HepG2 (cell line): ENCODE measurements at regions not wholly inside any gene's neighbourhood (a gene's known extent, or its start where the extent isn't known, plus 50 kb on each side); places are given as distances from the start of the nearest gene placed in this dataset.
A peak's percentile ranks its signal among the peaks of the same experiment; 100 is the strongest.

Source experiments
- BRD4 ChIP-seq: sonication (generic); formaldehyde crosslinking; IDR thresholded peaks from 2 replicates; pipeline ENCODE4 v1.4.0; 2020; ENCODE audit warnings: missing genetic modification reagents
- CCDC6 ChIP-seq: sonication (generic); formaldehyde crosslinking; IDR thresholded peaks from 2 replicates; pipeline ENCODE4 v1.8.1; 2022; ENCODE audit warnings: mild to moderate bottlenecking, missing genetic modification reagents, moderate library complexity
- ELF4 ChIP-seq: sonication (generic); formaldehyde crosslinking; IDR thresholded peaks from 2 replicates; pipeline ENCODE4 v1.5.0; 2020; ENCODE audit warnings: missing genetic modification reagents, mild to moderate bottlenecking, moderate library complexity, borderline replicate concordance
- ERF ChIP-seq: IDR thresholded peaks from 2 replicates; pipeline ENCODE4 v1.6.1; 2018; ENCODE audit warnings: missing biosample characterization, missing genetic modification reagents
- FOSL1 ChIP-seq: sonication (generic); formaldehyde crosslinking; IDR thresholded peaks from 2 replicates; pipeline ENCODE4 v1.9.0; 2021; ENCODE audit warnings: missing genetic modification reagents, borderline replicate concordance
- GATA4 ChIP-seq: sonication (generic); IDR thresholded peaks from 2 replicates; pipeline ENCODE4 v1.6.1; 2016; ENCODE audit warnings: antibody characterized with exemption, low read depth, borderline replicate concordance
- HNF4A ChIP-seq: sonication (generic); formaldehyde crosslinking; IDR thresholded peaks from 2 replicates; pipeline ENCODE4 v1.4.0; 2020; ENCODE audit warnings: missing genetic modification reagents
- HOXD1 ChIP-seq: sonication (generic); formaldehyde crosslinking; IDR thresholded peaks from 2 replicates; pipeline ENCODE4 v1.5.0; 2020; ENCODE audit warnings: missing genetic modification reagents
- NFRKB ChIP-seq: fragments of 450-650 bp; IDR thresholded peaks from 2 replicates; pipeline ENCODE4 v1.6.1; 2017
- NONO ChIP-seq, 2 experiments: fragments of 450-650 bp in 1 of 2; sonication (generic) in 1 of 2; formaldehyde crosslinking in 1 of 2; IDR thresholded peaks in 1 of 2; conservative IDR thresholded peaks in 1 of 2; 2 replicates each; pipeline versions ENCODE4 v1.6.1 to v1.8.0; 2017 to 2022; ENCODE audit warnings: mild to moderate bottlenecking in 1 of 2, missing genetic modification reagents in 1 of 2, moderate library complexity in 1 of 2
- NR1H2 ChIP-seq: sonication (generic); formaldehyde crosslinking; IDR thresholded peaks from 2 replicates; pipeline ENCODE4 v1.8.1; 2022; ENCODE audit warnings: low read depth, missing genetic modification reagents, borderline replicate concordance
- PCBP1 ChIP-seq: fragments of 200-400 bp; formaldehyde crosslinking; IDR thresholded peaks from 2 replicates; pipeline ENCODE4 v1.6.1; 2017; ENCODE audit warnings: mild to moderate bottlenecking, low read depth, low read length, borderline replicate concordance
- PPARG ChIP-seq: conservative IDR thresholded peaks from 2 replicates; pipeline ENCODE4 v1.6.1; 2016; ENCODE audit warnings: missing biosample characterization, missing genetic modification reagents
- RELA ChIP-seq: sonication (generic); formaldehyde crosslinking; IDR thresholded peaks from 2 replicates; pipeline ENCODE4 v1.4.0; 2020; ENCODE audit warnings: missing genetic modification reagents
- ZMYM2 ChIP-seq: sonication (generic); formaldehyde crosslinking; IDR thresholded peaks from 2 replicates; pipeline ENCODE4 v1.8.0; 2022; ENCODE audit warnings: mild to moderate bottlenecking, missing genetic modification reagents
- ZNF790 ChIP-seq: sonication (generic); formaldehyde crosslinking; IDR thresholded peaks from 2 replicates; pipeline ENCODE4 v1.8.0; 2022; ENCODE audit warnings: missing genetic modification reagents, mild to moderate bottlenecking, borderline replicate concordance
- ZSCAN20 ChIP-seq: sonication (generic); formaldehyde crosslinking; IDR thresholded peaks from 2 replicates; pipeline ENCODE4 v1.4.0; 2020; ENCODE audit warnings: missing genetic modification reagents, mild to moderate bottlenecking, borderline replicate concordance
- TF ChIP-seq, protein P1 (sequence below): sonication (generic); formaldehyde crosslinking; IDR thresholded peaks from 2 replicates; pipeline ENCODE4 v1.4.0; 2020; ENCODE audit warnings: missing genetic modification reagents
- TF ChIP-seq, protein P2 (sequence below): sonication (generic); formaldehyde crosslinking; IDR thresholded peaks from 2 replicates; pipeline ENCODE4 v1.4.0; 2020; ENCODE audit warnings: mild to moderate bottlenecking, missing genetic modification reagents
- TF ChIP-seq, protein P3 (sequence below): sonication (generic); formaldehyde crosslinking; IDR thresholded peaks from 2 replicates; pipeline ENCODE4 v1.4.0; 2020; ENCODE audit warnings: missing genetic modification reagents, borderline replicate concordance
- TF ChIP-seq, protein P4 (sequence below): sonication (generic); formaldehyde crosslinking; IDR thresholded peaks from 2 replicates; pipeline ENCODE4 v1.4.0; 2020; ENCODE audit warnings: mild to moderate bottlenecking, missing genetic modification reagents
- TF ChIP-seq, protein P5 (sequence below): IDR thresholded peaks from 2 replicates; pipeline ENCODE4 v1.6.1; 2016; ENCODE audit warnings: missing biosample characterization, missing genetic modification reagents, low read depth
- TF ChIP-seq, protein P6 (sequence below): sonication (generic); formaldehyde crosslinking; conservative IDR thresholded peaks from 2 replicates; pipeline ENCODE4 v1.8.0; 2022; ENCODE audit warnings: low read depth, missing genetic modification reagents

DNA sequence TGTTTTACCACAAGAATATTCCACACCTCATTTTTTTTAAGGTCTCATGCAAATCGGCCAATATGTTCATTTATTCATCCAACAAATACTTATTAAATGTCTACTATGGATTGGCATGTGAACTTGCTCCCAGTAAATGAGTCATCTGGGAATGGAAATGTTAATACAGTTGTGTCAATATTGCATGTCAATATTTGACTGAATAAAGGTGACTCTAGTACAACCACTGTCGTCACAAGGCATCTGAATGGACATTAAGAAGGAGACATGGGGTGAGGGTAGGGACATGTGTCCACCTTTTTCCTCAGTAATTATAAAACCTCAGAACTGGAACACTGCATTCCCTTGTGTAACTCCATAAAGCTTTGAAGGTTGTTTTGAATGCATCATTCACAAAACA lies 365.4 kb downstream of the ADCYAP1 start (continued):
- TF ChIP-seq ERF (CRISPR knock-in tag) (no peak), ZSCAN20 (no peak), HNF4A (no peak), PPARG (CRISPR knock-in tag) (peak; percentile 91), ELF4 (CRISPR knock-in tag) (no peak), HOXD1 (no peak), RELA (CRISPR knock-in tag) (no peak), PCBP1 (no peak), FOSL1 (CRISPR knock-in tag) (peak; percentile 55; the same call in 1 of the 2 replicates), NR1H2 (CRISPR knock-in tag) (no peak), NONO (IDR thresholded peaks at IDR 0.05) (no peak), NONO (CRISPR knock-in tag; conservative IDR thresholded peaks at IDR 0.05) (no peak), GATA4 (no peak), BRD4 (CRISPR knock-in tag) (no peak), CCDC6 (CRISPR knock-in tag) (no peak), ZNF790 (CRISPR knock-in tag) (no peak), ZMYM2 (CRISPR knock-in tag) (no peak), NFRKB (no peak)
- TF ChIP-seq, protein P1, sequence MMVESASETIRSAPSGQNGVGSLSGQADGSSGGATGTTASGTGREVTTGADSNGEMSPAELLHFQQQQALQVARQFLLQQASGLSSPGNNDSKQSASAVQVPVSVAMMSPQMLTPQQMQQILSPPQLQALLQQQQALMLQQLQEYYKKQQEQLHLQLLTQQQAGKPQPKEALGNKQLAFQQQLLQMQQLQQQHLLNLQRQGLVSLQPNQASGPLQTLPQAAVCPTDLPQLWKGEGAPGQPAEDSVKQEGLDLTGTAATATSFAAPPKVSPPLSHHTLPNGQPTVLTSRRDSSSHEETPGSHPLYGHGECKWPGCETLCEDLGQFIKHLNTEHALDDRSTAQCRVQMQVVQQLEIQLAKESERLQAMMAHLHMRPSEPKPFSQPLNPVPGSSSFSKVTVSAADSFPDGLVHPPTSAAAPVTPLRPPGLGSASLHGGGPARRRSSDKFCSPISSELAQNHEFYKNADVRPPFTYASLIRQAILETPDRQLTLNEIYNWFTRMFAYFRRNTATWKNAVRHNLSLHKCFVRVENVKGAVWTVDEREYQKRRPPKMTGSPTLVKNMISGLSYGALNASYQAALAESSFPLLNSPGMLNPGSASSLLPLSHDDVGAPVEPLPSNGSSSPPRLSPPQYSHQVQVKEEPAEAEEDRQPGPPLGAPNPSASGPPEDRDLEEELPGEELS (CRISPR knock-in tag): no peak
- TF ChIP-seq, protein P2, sequence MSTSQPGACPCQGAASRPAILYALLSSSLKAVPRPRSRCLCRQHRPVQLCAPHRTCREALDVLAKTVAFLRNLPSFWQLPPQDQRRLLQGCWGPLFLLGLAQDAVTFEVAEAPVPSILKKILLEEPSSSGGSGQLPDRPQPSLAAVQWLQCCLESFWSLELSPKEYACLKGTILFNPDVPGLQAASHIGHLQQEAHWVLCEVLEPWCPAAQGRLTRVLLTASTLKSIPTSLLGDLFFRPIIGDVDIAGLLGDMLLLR (CRISPR knock-in tag): no peak
- TF ChIP-seq, protein P3, sequence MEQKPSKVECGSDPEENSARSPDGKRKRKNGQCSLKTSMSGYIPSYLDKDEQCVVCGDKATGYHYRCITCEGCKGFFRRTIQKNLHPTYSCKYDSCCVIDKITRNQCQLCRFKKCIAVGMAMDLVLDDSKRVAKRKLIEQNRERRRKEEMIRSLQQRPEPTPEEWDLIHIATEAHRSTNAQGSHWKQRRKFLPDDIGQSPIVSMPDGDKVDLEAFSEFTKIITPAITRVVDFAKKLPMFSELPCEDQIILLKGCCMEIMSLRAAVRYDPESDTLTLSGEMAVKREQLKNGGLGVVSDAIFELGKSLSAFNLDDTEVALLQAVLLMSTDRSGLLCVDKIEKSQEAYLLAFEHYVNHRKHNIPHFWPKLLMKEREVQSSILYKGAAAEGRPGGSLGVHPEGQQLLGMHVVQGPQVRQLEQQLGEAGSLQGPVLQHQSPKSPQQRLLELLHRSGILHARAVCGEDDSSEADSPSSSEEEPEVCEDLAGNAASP (CRISPR knock-in tag): peak; percentile 40; the same call in 1 of the 2 replicates
- TF ChIP-seq, protein P4, sequence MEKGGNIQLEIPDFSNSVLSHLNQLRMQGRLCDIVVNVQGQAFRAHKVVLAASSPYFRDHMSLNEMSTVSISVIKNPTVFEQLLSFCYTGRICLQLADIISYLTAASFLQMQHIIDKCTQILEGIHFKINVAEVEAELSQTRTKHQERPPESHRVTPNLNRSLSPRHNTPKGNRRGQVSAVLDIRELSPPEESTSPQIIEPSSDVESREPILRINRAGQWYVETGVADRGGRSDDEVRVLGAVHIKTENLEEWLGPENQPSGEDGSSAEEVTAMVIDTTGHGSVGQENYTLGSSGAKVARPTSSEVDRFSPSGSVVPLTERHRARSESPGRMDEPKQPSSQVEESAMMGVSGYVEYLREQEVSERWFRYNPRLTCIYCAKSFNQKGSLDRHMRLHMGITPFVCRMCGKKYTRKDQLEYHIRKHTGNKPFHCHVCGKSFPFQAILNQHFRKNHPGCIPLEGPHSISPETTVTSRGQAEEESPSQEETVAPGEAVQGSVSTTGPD: no peak
- TF ChIP-seq, protein P5, sequence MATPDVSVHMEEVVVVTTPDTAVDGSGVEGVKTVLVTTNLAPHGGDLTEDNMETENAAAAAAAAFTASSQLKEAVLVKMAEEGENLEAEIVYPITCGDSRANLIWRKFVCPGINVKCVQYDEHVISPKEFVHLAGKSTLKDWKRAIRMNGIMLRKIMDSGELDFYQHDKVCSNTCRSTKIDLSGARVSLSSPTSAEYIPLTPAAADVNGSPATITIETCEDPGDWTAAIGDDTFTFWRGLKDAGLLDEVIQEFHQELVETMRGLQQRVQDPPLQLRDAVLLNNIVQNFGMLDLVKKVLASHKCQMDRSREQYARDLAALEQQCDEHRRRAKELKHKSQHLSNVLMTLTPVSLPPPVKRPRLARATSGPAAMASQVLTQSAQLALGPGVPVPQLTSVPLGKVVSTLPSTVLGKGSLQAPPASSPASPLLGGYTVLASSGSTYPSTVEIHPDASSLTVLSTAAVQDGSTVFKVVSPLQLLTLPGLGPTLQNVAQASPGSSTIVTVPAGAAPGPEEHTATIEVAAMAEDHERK: no peak
- TF ChIP-seq, protein P6, sequence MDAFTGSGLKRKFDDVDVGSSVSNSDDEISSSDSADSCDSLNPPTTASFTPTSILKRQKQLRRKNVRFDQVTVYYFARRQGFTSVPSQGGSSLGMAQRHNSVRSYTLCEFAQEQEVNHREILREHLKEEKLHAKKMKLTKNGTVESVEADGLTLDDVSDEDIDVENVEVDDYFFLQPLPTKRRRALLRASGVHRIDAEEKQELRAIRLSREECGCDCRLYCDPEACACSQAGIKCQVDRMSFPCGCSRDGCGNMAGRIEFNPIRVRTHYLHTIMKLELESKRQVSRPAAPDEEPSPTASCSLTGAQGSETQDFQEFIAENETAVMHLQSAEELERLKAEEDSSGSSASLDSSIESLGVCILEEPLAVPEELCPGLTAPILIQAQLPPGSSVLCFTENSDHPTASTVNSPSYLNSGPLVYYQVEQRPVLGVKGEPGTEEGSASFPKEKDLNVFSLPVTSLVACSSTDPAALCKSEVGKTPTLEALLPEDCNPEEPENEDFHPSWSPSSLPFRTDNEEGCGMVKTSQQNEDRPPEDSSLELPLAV (CRISPR knock-in tag): no peak
